DOHH2 (cell line): ENCODE measurements at regions not wholly inside any gene's neighbourhood (a gene's known extent, or its start where the extent isn't known, plus 50 kb on each side); places are given as distances from the start of the nearest gene placed in this dataset.
"Not testable (repeated sequence)": the region's sequence is repeated elsewhere in the genome, so short reads cannot be mapped to it uniquely, and the experiment has no call there.

Source experiments
- H3F3A ChIP-seq: fragments of 200-600 bp; sonication (generic), shearing (Covaris generic); 2 replicates; pipeline ENCODE4 v1.6.0; 2016; ENCODE audit warnings: antibody characterized with exemption, mild to moderate bottlenecking; ENCODE audit not compliant: control insufficient read depth, insufficient read depth
- H3K27ac ChIP-seq: fragments of 200-600 bp; sonication (generic); 2 replicates; pipeline ENCODE4 v1.5.1; 2014; ENCODE audit warnings: low read depth, mild to moderate bottlenecking, low read length, moderate library complexity
- H3K27me3 ChIP-seq: fragments of 200-600 bp; sonication (generic); 2 replicates; pipeline ENCODE4 v1.6.1; 2014; ENCODE audit warnings: mild to moderate bottlenecking, low read length, mixed read lengths; ENCODE audit not compliant: control insufficient read depth
- H3K36me3 ChIP-seq: fragments of 200-600 bp; sonication (generic); 2 replicates; pipeline ENCODE4 v1.6.1; 2014; ENCODE audit warnings: mild to moderate bottlenecking, low read length, moderate library complexity, mixed read lengths; ENCODE audit not compliant: control insufficient read depth
- H3K4me1 ChIP-seq: fragments of 200-600 bp; sonication (generic); 2 replicates; pipeline ENCODE4 v1.6.1; 2014; ENCODE audit warnings: mild to moderate bottlenecking, low read length, mixed read lengths; ENCODE audit not compliant: control insufficient read depth
- H3K4me2 ChIP-seq: fragments of 200-600 bp; sonication (generic); 2 replicates; pipeline ENCODE4 v1.6.0; 2014; ENCODE audit warnings: mild to moderate bottlenecking, low read length, moderate library complexity
- H3K4me3 ChIP-seq: fragments of 200-600 bp; sonication (generic); 2 replicates; pipeline ENCODE4 v1.5.1; 2014; ENCODE audit warnings: mild to moderate bottlenecking, low read length, mixed read lengths
- H3K79me2 ChIP-seq: fragments of 200-600 bp; sonication (generic); 2 replicates; pipeline ENCODE4 v1.6.1; 2014; ENCODE audit warnings: mild to moderate bottlenecking, low read length, mixed read lengths; ENCODE audit not compliant: control insufficient read depth
- H3K9me2 ChIP-seq: fragments of 200-600 bp; sonication (generic); replicated peaks from 2 replicates; pipeline ENCODE4 v1.6.1; 2014; ENCODE audit warnings: mild to moderate bottlenecking, low read length, mixed read lengths; ENCODE audit not compliant: control insufficient read depth
- H3K9me3 ChIP-seq: fragments of 200-600 bp; sonication (generic); 2 replicates; pipeline ENCODE4 v1.6.1; 2014; ENCODE audit warnings: antibody characterized with exemption, low read length, mixed read lengths; ENCODE audit not compliant: control insufficient read depth, insufficient read depth
- H4K20me1 ChIP-seq: fragments of 200-600 bp; sonication (generic); 2 replicates; pipeline ENCODE4 v1.6.0; 2014; ENCODE audit warnings: low read depth, mild to moderate bottlenecking, antibody characterized with exemption, low read length, moderate library complexity; ENCODE audit not compliant: control insufficient read depth, insufficient read depth
- CTCF ChIP-seq: fragments of 200-600 bp; sonication (generic); IDR thresholded peaks from one replicate; pipeline ENCODE4 v1.5.1; 2014; ENCODE audit warnings: antibody characterized with exemption, mild to moderate bottlenecking, low read depth, low read length; ENCODE audit not compliant: poor library complexity, severe bottlenecking
- EZH2phosphoT487 ChIP-seq: fragments of 200-600 bp; sonication (generic); IDR thresholded peaks from 2 replicates; pipeline ENCODE4 v1.6.1; 2017; ENCODE audit warnings: borderline replicate concordance, mild to moderate bottlenecking, antibody characterized with exemption, low read length, moderate library complexity, mixed read lengths

GRCh38 chr5:96293966-96294883, 138.8 kb downstream of the PCSK1 start:
- Histone ChIP-seq H3K4me1 (no peaks in the 10 kb centered on the region), H3K27ac (no peak overlapping the region), H3K4me2 (no peak overlapping the region)

GRCh38 chr5:96292582-96293247, 140.3 kb downstream of the PCSK1 start:
- Histone ChIP-seq H3K9me2 (no peaks in the 10 kb centered on the region), H3K27me3 (no peaks in the 10 kb centered on the region), H3K27ac (no peak overlapping the region), H3K36me3 (no peaks in the 10 kb centered on the region), H3K4me1 (no peaks in the 10 kb centered on the region), H4K20me1 (no peaks in the 10 kb centered on the region), H3F3A (no peaks in the 10 kb centered on the region), H3K4me3 (no peak overlapping the region), H3K4me2 (no peak overlapping the region), H3K9me3 (no peaks in the 10 kb centered on the region), H3K79me2 (no peaks in the 10 kb centered on the region)
- TF ChIP-seq EZH2phosphoT487 = no peak
- no peak for TF ChIP-seq CTCF

More at GRCh38 chr5:96293966-96294883, 138.8 kb downstream of the PCSK1 start:
- no peak overlapping the region for H3K4me3 ChIP-seq
- no peak for TF ChIP-seq CTCF
- TF ChIP-seq EZH2phosphoT487 = no peak
- H3F3A ChIP-seq = no peaks in the 10 kb centered on the region
- no peaks in the 10 kb centered on the region for H3K27me3 ChIP-seq
- no peaks in the 10 kb centered on the region for H3K9me2 ChIP-seq
- H3K79me2 ChIP-seq = no peaks in the 10 kb centered on the region
- no peaks in the 10 kb centered on the region for H3K9me3 ChIP-seq
- no peaks in the 10 kb centered on the region for H3K36me3 ChIP-seq
- H4K20me1 ChIP-seq = no peaks in the 10 kb centered on the region

- not testable (repeated sequence) for H3K9me2 ChIP-seq, H3K4me1 ChIP-seq, H3F3A ChIP-seq, H3K9me3 ChIP-seq, H3K4me3 ChIP-seq, H3K27ac ChIP-seq, H4K20me1 ChIP-seq, H3K27me3 ChIP-seq, H3K79me2 ChIP-seq, H3K4me2 ChIP-seq, H3K36me3 ChIP-seq
Measured at GRCh38 chr5:96289287-96289686, 143.8 kb downstream of the PCSK1 start.

GRCh38 chr5:96288845-96289185, 144.2 kb downstream of the PCSK1 start:
- no peak overlapping the region for H3K4me3 ChIP-seq
- no peaks in the 10 kb centered on the region for H3K79me2 ChIP-seq
- no peaks in the 10 kb centered on the region for H3K9me3 ChIP-seq
- no peaks in the 10 kb centered on the region for H3K36me3 ChIP-seq
- no peak overlapping the region for H3K27ac ChIP-seq
- TF ChIP-seq CTCF = no peak
- no peak for TF ChIP-seq EZH2phosphoT487
- no peaks in the 10 kb centered on the region for H4K20me1 ChIP-seq
- H3F3A ChIP-seq = no peaks in the 10 kb centered on the region
- H3K4me1 ChIP-seq = no peaks in the 10 kb centered on the region
- no peaks in the 10 kb centered on the region for H3K27me3 ChIP-seq
- H3K9me2 ChIP-seq = no peaks in the 10 kb centered on the region
- H3K4me2 ChIP-seq = no peak overlapping the region
